ENCODE measurements at regions not wholly inside any gene's neighbourhood (a gene's known extent, or its start where the extent isn't known, plus 50 kb on each side); places are given as distances from the start of the nearest gene placed in this dataset.

DNA sequence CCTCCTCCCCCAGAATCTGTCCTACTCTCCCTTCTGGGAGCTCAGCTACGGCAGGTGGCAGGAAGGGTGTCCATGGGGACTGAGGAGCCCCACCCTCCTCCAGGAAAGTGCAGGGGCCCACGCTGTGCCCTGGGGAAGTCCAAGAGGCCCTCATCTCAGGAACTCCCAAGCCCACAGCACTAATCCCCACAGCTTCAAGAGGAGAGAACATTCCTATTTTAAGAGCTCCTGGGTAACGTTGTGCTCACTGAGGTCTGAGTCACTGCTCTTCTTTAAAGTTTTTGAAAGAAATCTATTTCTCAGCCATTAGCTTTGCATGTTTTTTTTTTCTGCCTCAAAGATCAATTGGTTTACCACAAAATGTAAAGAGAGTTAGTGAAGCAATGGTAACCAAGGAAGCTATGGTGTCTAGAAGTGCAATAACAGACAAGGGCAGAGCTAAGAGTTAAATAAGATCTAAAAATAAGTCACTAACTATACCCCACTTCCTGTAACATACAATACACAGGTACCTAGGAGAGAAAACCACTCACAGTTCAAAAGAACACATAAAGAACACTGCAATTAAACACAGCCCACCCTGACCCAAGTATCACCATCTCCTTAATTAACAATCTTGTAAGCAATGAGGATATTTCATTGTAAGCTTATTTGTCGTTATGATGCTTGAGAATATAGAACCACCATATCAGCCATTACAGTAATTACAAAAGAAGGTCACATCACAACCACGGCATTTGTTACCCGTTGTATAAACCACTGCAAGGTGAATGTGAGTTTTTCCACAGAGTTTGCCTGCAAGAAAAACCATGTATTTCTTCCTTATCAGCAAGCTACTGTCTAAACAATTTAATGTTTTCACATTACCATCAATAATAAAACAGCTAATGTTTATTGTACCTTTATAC, 382.3 kb upstream of the SLC30A5 start:
- no peak overlapping the region for H3K4me3 ChIP-seq (ENCODE audit: low read depth in 2 of 2, low read length in 1 of 2)
- H3K4me1 ChIP-seq (ENCODE audit: control insufficient read depth in 1 of 2, insufficient read depth in 2 of 2, low read depth in 1 of 2, low read length in 1 of 2): no peaks in the 10 kb centered on the region
- no peaks in the 10 kb centered on the region for H3K27me3 ChIP-seq (ENCODE audit: insufficient read depth)
- no peak overlapping the region for H3K27ac ChIP-seq (ENCODE audit: low read depth in 2 of 2, low read length in 1 of 2)
- H3K9me2 ChIP-seq: no peaks in the 10 kb centered on the region
- ChIA-PET POLR2A (no interaction called here), CTCF (interaction anchor here (0.9 kb wide), 1 partner anchor 296 kb away, joined by 3 read pairs; no protein-coding TSS in a partner anchor)
- H3K79me2 ChIP-seq (ENCODE audit: insufficient read depth): no peaks in the 10 kb centered on the region
- 54% methylated on average over 6 of the region's 6 CpGs for WGBS (ENCODE audit: low lambda C conversion rate)
- H4K20me1 ChIP-seq (ENCODE audit: insufficient read depth): no peaks in the 10 kb centered on the region
- H3K4me2 ChIP-seq: no peak overlapping the region
- H3K9ac ChIP-seq: no peak overlapping the region
- no peak for DNase-seq
- no peaks in the 10 kb centered on the region for H3K36me3 ChIP-seq (replicated peaks in 1 of 2; ENCODE audit: control insufficient read depth in 1 of 2, insufficient read depth in 2 of 2, low read length in 1 of 2)
- H3F3A ChIP-seq (replicated peaks; ENCODE audit: insufficient read depth): no peaks in the 10 kb centered on the region
- TF ChIP-seq NFIC (IDR thresholded peaks at IDR 0.05; ENCODE audit: borderline replicate concordance) (no peak), TEAD4 (IDR thresholded peaks at IDR 0.05; ENCODE audit: borderline replicate concordance, insufficient read depth) (no peak), POLR2AphosphoS5 (IDR thresholded peaks at IDR 0.05; ENCODE audit: low read depth, low read length) (no peak), CHD2 (IDR thresholded peaks at IDR 0.05; ENCODE audit: low read length, partially characterized antibody) (no peak), GABPA (IDR thresholded peaks at IDR 0.05; ENCODE audit: low read depth) (no peak), EP300 (IDR thresholded peaks at IDR 0.05; ENCODE audit: borderline replicate concordance in 1 of 2, low read depth in 1 of 2, low read length in 1 of 2) (no peak)
- TF ChIP-seq, protein P1, sequence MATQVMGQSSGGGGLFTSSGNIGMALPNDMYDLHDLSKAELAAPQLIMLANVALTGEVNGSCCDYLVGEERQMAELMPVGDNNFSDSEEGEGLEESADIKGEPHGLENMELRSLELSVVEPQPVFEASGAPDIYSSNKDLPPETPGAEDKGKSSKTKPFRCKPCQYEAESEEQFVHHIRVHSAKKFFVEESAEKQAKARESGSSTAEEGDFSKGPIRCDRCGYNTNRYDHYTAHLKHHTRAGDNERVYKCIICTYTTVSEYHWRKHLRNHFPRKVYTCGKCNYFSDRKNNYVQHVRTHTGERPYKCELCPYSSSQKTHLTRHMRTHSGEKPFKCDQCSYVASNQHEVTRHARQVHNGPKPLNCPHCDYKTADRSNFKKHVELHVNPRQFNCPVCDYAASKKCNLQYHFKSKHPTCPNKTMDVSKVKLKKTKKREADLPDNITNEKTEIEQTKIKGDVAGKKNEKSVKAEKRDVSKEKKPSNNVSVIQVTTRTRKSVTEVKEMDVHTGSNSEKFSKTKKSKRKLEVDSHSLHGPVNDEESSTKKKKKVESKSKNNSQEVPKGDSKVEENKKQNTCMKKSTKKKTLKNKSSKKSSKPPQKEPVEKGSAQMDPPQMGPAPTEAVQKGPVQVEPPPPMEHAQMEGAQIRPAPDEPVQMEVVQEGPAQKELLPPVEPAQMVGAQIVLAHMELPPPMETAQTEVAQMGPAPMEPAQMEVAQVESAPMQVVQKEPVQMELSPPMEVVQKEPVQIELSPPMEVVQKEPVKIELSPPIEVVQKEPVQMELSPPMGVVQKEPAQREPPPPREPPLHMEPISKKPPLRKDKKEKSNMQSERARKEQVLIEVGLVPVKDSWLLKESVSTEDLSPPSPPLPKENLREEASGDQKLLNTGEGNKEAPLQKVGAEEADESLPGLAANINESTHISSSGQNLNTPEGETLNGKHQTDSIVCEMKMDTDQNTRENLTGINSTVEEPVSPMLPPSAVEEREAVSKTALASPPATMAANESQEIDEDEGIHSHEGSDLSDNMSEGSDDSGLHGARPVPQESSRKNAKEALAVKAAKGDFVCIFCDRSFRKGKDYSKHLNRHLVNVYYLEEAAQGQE (IDR thresholded peaks at IDR 0.05; ENCODE audit: low read depth, low read length): no peak
- TF ChIP-seq, protein P2, sequence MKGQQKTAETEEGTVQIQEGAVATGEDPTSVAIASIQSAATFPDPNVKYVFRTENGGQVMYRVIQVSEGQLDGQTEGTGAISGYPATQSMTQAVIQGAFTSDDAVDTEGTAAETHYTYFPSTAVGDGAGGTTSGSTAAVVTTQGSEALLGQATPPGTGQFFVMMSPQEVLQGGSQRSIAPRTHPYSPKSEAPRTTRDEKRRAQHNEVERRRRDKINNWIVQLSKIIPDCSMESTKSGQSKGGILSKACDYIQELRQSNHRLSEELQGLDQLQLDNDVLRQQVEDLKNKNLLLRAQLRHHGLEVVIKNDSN (IDR thresholded peaks at IDR 0.05; ENCODE audit: borderline replicate concordance, low read depth): no peak
- no peak overlapping the region for H2AFZ ChIP-seq (ENCODE audit: low read depth)
- H3K9me3 ChIP-seq: no peaks in the 10 kb centered on the region

DNA sequence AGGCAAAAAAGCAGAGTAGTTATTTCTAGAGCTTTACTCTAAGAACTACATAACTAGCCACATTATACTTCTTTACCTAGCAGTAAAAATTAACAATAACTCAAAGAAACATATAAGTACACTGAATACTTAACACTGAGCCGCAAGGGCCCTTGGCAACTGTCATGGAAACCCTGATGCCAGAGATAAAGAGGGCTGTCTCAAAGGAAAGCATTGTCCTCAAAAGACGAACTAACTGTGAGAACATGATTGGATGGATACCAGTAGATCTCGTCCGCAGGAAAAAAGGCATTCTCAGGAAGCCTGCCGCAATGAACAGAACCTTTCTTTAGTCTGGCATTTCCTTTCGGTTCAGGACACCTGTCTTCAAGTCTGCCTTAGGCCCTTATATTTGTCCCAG, 379.0 kb upstream of the SLC30A5 start:
- Histone ChIP-seq H3K27me3 (ENCODE audit: insufficient read depth) (no peaks in the 10 kb centered on the region), H4K20me1 (ENCODE audit: insufficient read depth) (no peaks in the 10 kb centered on the region), H3K9ac (no peak overlapping the region), H3K4me1 (ENCODE audit: control insufficient read depth in 1 of 2, insufficient read depth in 2 of 2, low read depth in 1 of 2, low read length in 1 of 2) (no peaks in the 10 kb centered on the region), H3F3A (replicated peaks; ENCODE audit: insufficient read depth) (no peaks in the 10 kb centered on the region), H3K36me3 (replicated peaks in 1 of 2; ENCODE audit: control insufficient read depth in 1 of 2, insufficient read depth in 2 of 2, low read length in 1 of 2) (no peaks in the 10 kb centered on the region), H3K4me2 (no peak overlapping the region), H3K4me3 (ENCODE audit: low read depth in 2 of 2, low read length in 1 of 2) (no peak overlapping the region), H3K79me2 (ENCODE audit: insufficient read depth) (no peaks in the 10 kb centered on the region), H3K27ac (ENCODE audit: low read depth in 2 of 2, low read length in 1 of 2) (no peak overlapping the region), H2AFZ (ENCODE audit: low read depth) (no peak overlapping the region), H3K9me2 (no peaks in the 10 kb centered on the region), H3K9me3 (no peaks in the 10 kb centered on the region)
- WGBS (ENCODE audit: low lambda C conversion rate): 72% methylated on average over 6 of the region's 6 CpGs
- ChIA-PET CTCF (interaction anchor here (1.0 kb wide), 1 partner anchor 428 kb away, joined by 3 read pairs; no protein-coding TSS in a partner anchor), POLR2A (no interaction called here)
- TF ChIP-seq, protein P2 (IDR thresholded peaks at IDR 0.05; ENCODE audit: borderline replicate concordance, low read depth): no peak
- TF ChIP-seq CHD2 (IDR thresholded peaks at IDR 0.05; ENCODE audit: low read length, partially characterized antibody) (no peak), MXI1 (IDR thresholded peaks at IDR 0.05; ENCODE audit: low read depth, low read length) (no peak), TCF12 (IDR thresholded peaks at IDR 0.05) (no peak), YY1 (IDR thresholded peaks at IDR 0.05; ENCODE audit: low read depth) (no peak)
- TF ChIP-seq, protein P3, sequence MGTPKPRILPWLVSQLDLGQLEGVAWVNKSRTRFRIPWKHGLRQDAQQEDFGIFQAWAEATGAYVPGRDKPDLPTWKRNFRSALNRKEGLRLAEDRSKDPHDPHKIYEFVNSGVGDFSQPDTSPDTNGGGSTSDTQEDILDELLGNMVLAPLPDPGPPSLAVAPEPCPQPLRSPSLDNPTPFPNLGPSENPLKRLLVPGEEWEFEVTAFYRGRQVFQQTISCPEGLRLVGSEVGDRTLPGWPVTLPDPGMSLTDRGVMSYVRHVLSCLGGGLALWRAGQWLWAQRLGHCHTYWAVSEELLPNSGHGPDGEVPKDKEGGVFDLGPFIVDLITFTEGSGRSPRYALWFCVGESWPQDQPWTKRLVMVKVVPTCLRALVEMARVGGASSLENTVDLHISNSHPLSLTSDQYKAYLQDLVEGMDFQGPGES (IDR thresholded peaks at IDR 0.05; ENCODE audit: low read depth, low read length): no peak
- no peak for DNase-seq
